Common myeloid progenitor, CD34-positive (primary cell): ENCODE measurements at regions not wholly inside any gene's neighbourhood (a gene's known extent, or its start where the extent isn't known, plus 50 kb on each side); places are given as distances from the start of the nearest gene placed in this dataset.

Source experiments
- CTCF ChIA-PET: fragments of 350-600 bp; sonication (Branson Sonifier 250); formaldehyde crosslinking; loops from one replicate; lab custom pipeline; 2021; ENCODE audit warnings: antibody characterized with exemption; lab: Charles Lee
- POLR2A ChIA-PET: fragments of 350-600 bp; sonication (Branson Sonifier 250); formaldehyde crosslinking; loops from one replicate; lab custom pipeline; 2021; ENCODE audit warnings: antibody characterized with exemption; lab: Charles Lee
- DNase-seq, 3 donors: peaks; one replicate each; pipeline versions ENCODE4 v3.0.0 to v3.0.0-alpha.2; 2013
- H3K27ac ChIP-seq, 2 experiments: 1 replicate in 1 of 2; 2 replicates in 1 of 2; pipeline ENCODE4 v1.7.0; 2013; ENCODE audit warnings: inconsistent platforms in 2 of 2, low read length in 2 of 2, mild to moderate bottlenecking in 2 of 2, low read depth in 1 of 2, moderate library complexity in 1 of 2; ENCODE audit not compliant: severe bottlenecking in 2 of 2, insufficient read depth in 1 of 2, poor library complexity in 1 of 2
- H3K27me3 ChIP-seq, 5 experiments: replicated peaks in 2 of 5; 1 replicate in 3 of 5; 2 replicates in 2 of 5; pipeline versions ENCODE4 v1.6.1 to v1.7.0; 2013; ENCODE audit warnings: low read length in 4 of 5, mild to moderate bottlenecking in 2 of 5, moderate library complexity in 2 of 5, inconsistent platforms in 1 of 5; ENCODE audit not compliant: insufficient read depth in 5 of 5, control insufficient read depth in 4 of 5
- H3K36me3 ChIP-seq, 4 experiments: 1 replicate in 2 of 4; 2 replicates in 2 of 4; pipeline versions ENCODE4 v1.6.1 to v1.7.0; 2013; ENCODE audit warnings: low read length in 3 of 4, control low read depth in 1 of 4, mild to moderate bottlenecking in 1 of 4; ENCODE audit not compliant: control insufficient read depth in 4 of 4, insufficient read depth in 4 of 4
- H3K4me1 ChIP-seq, 4 experiments: 1 replicate in 3 of 4; 2 replicates in 1 of 4; pipeline versions ENCODE4 v1.6.1 to v1.7.1; 2013; ENCODE audit warnings: low read length in 3 of 4, mild to moderate bottlenecking in 3 of 4, control low read depth in 1 of 4, inconsistent platforms in 1 of 4, moderate library complexity in 1 of 4; ENCODE audit not compliant: control insufficient read depth in 4 of 4, insufficient read depth in 4 of 4; ENCODE audit errors: control extremely low read depth in 1 of 4
- H3K4me3 ChIP-seq, 7 experiments: 1 replicate in 4 of 7; 2 replicates in 3 of 7; pipeline versions ENCODE4 v1.5.1 to v1.7.0; 2013; ENCODE audit warnings: mild to moderate bottlenecking in 7 of 7, low read length in 6 of 7, moderate library complexity in 6 of 7, inconsistent platforms in 2 of 7, low read depth in 2 of 7, control low read depth in 1 of 7; ENCODE audit not compliant: insufficient read depth in 4 of 7, control insufficient read depth in 1 of 7; ENCODE audit errors: extremely low read depth in 1 of 7
- H3K9me3 ChIP-seq, 5 experiments: 1 replicate in 4 of 5; 2 replicates in 1 of 5; pipeline versions ENCODE4 v1.6.1 to v1.7.1; 2013; ENCODE audit warnings: low read length in 4 of 5, mild to moderate bottlenecking in 2 of 5, inconsistent platforms in 1 of 5, low read depth in 1 of 5, moderate library complexity in 1 of 5; ENCODE audit not compliant: control insufficient read depth in 4 of 5, insufficient read depth in 2 of 5; ENCODE audit errors: control extremely low read depth in 1 of 5
- WGBS: methylation state at CpG from one replicate; pipeline ENCODE4 v1.1.5; 2013; ENCODE audit not compliant: insufficient coverage; 5-methylcytosine and 5-hydroxymethylcytosine counted together

- ChIA-PET POLR2A (no interaction called here), CTCF (no interaction called here)
- no peak for DNase-seq
- H3K4me3 ChIP-seq: no peak overlapping the region
- H3K27me3 ChIP-seq: no peaks in the 10 kb centered on the region
- H3K36me3 ChIP-seq: no peaks in the 10 kb centered on the region
- H3K27ac ChIP-seq: no peak overlapping the region
- no peaks in the 10 kb centered on the region for H3K4me1 ChIP-seq
- H3K9me3 ChIP-seq: no peaks in the 10 kb centered on the region
- WGBS: 95% methylated on average over 3 of the region's 9 CpGs
Observed at GRCh38 chr4:189029976-189030504, 890.8 kb downstream of the TRIML1 start.

- DNase-seq: no peak
- no peaks in the 10 kb centered on the region for H3K36me3 ChIP-seq
- 72% methylated on average over 4 of the region's 10 CpGs for WGBS
- H3K27me3 ChIP-seq: no peaks in the 10 kb centered on the region
- no peaks in the 10 kb centered on the region for H3K9me3 ChIP-seq
- H3K4me3 ChIP-seq: no peak overlapping the region
- ChIA-PET POLR2A (no interaction called here), CTCF (no interaction called here)
- no peaks in the 10 kb centered on the region for H3K4me1 ChIP-seq
- no peak overlapping the region for H3K27ac ChIP-seq
Observed at GRCh38 chr4:189032606-189033338, 893.5 kb downstream of the TRIML1 start.

- ChIA-PET CTCF (no interaction called here), POLR2A (no interaction called here)
- Histone ChIP-seq H3K27me3 (no peaks in the 10 kb centered on the region), H3K4me3 (no peak overlapping the region), H3K9me3 (no peaks in the 10 kb centered on the region), H3K36me3 (no peaks in the 10 kb centered on the region), H3K27ac (no peak overlapping the region), H3K4me1 (no peaks in the 10 kb centered on the region)
- 94% methylated on average over 12 of the region's 13 CpGs for WGBS
- DNase-seq: no peak
Observed at GRCh38 chr4:189033801-189034347, 894.6 kb downstream of the TRIML1 start.

GRCh38 chr4:189035091-189035490, 895.9 kb downstream of the TRIML1 start:
- WGBS: 95% methylated on average over 11 of the region's 14 CpGs
- no peaks in the 10 kb centered on the region for H3K27me3 ChIP-seq
- H3K27ac ChIP-seq: no peak overlapping the region
- ChIA-PET CTCF (no interaction called here), POLR2A (no interaction called here)
- no peaks in the 10 kb centered on the region for H3K36me3 ChIP-seq
- no peaks in the 10 kb centered on the region for H3K4me1 ChIP-seq
- H3K4me3 ChIP-seq: no peak overlapping the region
- no peaks in the 10 kb centered on the region for H3K9me3 ChIP-seq
- DNase-seq: no peak

GRCh38 chr4:189035654-189036053, 896.4 kb downstream of the TRIML1 start:
- 92% methylated on average over 18 of the region's 19 CpGs for WGBS
- Histone ChIP-seq H3K4me3 (no peak overlapping the region), H3K27ac (no peak overlapping the region), H3K4me1 (no peaks in the 10 kb centered on the region), H3K27me3 (no peaks in the 10 kb centered on the region), H3K9me3 (no peaks in the 10 kb centered on the region), H3K36me3 (no peaks in the 10 kb centered on the region)
- POLR2A ChIA-PET: no interaction called here
- DNase-seq: no peak
- CTCF ChIA-PET: no interaction called here

GRCh38 chr4:189036906-189037305, 897.7 kb downstream of the TRIML1 start:
- Histone ChIP-seq H3K4me3 (no peak overlapping the region), H3K4me1 (no peaks in the 10 kb centered on the region), H3K9me3 (no peaks in the 10 kb centered on the region), H3K27me3 (no peaks in the 10 kb centered on the region), H3K36me3 (no peaks in the 10 kb centered on the region), H3K27ac (no peak overlapping the region)
- DNase-seq: no peak
- WGBS: 100% methylated on average over 3 of the region's 6 CpGs
- POLR2A ChIA-PET: no interaction called here
- CTCF ChIA-PET: no interaction called here

GRCh38 chr4:189046642-189047041, 894.0 kb upstream of the FRG1 start:
- H3K27me3 ChIP-seq: peaks cover 0 to 2% (median 0%) of the 10 kb centered on the region in 5 experiments
- DNase-seq: no peak
- no peak overlapping the region for H3K4me3 ChIP-seq
- H3K4me1 ChIP-seq: no peaks in the 10 kb centered on the region
- H3K36me3 ChIP-seq: no peaks in the 10 kb centered on the region
- H3K27ac ChIP-seq: no peak overlapping the region
- CTCF ChIA-PET: no interaction called here
- no peaks in the 10 kb centered on the region for H3K9me3 ChIP-seq
- 100% methylated on average over 1 of the region's 1 CpG for WGBS
- POLR2A ChIA-PET: no interaction called here
